Panc1 (cell line): ENCODE measurements at regions not wholly inside any gene's neighbourhood (a gene's known extent, or its start where the extent isn't known, plus 50 kb on each side); places are given as distances from the start of the nearest gene placed in this dataset.

ENCODE experiments used
- ATAC-seq: fragments of 200-7000 bp; cut with Tn5 transposase; 2 replicates; pipeline ENCODE4 v1.9.1; 2020; ENCODE audit warnings: mild to moderate bottlenecking, moderate library complexity
- BruUV-seq: library from RNA; stranded (reverse); fragments of 400-500 nt; replicated peaks from 2 replicates; lab custom pipeline; 2021; lab: Mats Ljungman, UMichigan
- CTCF ChIA-PET: fragments of 300-600 bp; sonication (Branson Sonifier 250); formaldehyde crosslinking; loops from one replicate; lab custom pipeline; 2022; ENCODE audit warnings: antibody characterized with exemption; lab: Charles Lee
- POLR2A ChIA-PET: fragments of 300-600 bp; sonication (Branson Sonifier 250); formaldehyde crosslinking; loops from one replicate; lab custom pipeline; 2022; ENCODE audit warnings: antibody characterized with exemption; lab: Charles Lee
- DNase-seq: peaks from one replicate; pipeline ENCODE4 v3.0.0-alpha.2; 2010; ENCODE audit warnings: low read depth, low spot score
- H3K27ac ChIP-seq: 2 replicates; pipeline ENCODE4 v1.5.1; 2011; ENCODE audit warnings: mild to moderate bottlenecking, low read length, inconsistent platforms
- H3K27me3 ChIP-seq: fragments of 200-500 bp; sonication (Bioruptor generic); 2 replicates; pipeline ENCODE4 v1.6.0; 2014; ENCODE audit warnings: low read length, inconsistent platforms; ENCODE audit not compliant: control insufficient read depth, insufficient read depth
- H3K36me3 ChIP-seq: fragments of 200-500 bp; sonication (Bioruptor generic); 2 replicates; pipeline ENCODE4 v1.5.1; 2014; ENCODE audit warnings: inconsistent platforms, mild to moderate bottlenecking, low read length, moderate library complexity; ENCODE audit not compliant: control insufficient read depth, insufficient read depth
- H3K4me1 ChIP-seq: 2 replicates; pipeline ENCODE4 v1.5.1; 2011; ENCODE audit warnings: inconsistent platforms, mild to moderate bottlenecking, low read length, moderate library complexity; ENCODE audit not compliant: control insufficient read depth, insufficient read depth
- H3K4me3 ChIP-seq, 2 experiments: 2 replicates each; pipeline ENCODE4 v1.5.1; 2011 to 2012; ENCODE audit warnings: low read depth in 2 of 2, low read length in 2 of 2, mild to moderate bottlenecking in 2 of 2, inconsistent platforms in 1 of 2, moderate library complexity in 1 of 2
- H3K9me3 ChIP-seq: fragments of 200-500 bp; sonication (Bioruptor generic); 2 replicates; pipeline ENCODE4 v1.5.1; 2014; ENCODE audit warnings: low read depth, mild to moderate bottlenecking, inconsistent platforms, low read length, moderate library complexity; ENCODE audit not compliant: control insufficient read depth, insufficient read depth
- POLR2AphosphoS5 ChIP-seq: IDR thresholded peaks from 2 replicates; pipeline ENCODE4 v1.6.1; 2012; ENCODE audit warnings: mild to moderate bottlenecking, low read depth, low read length, moderate library complexity
- REST ChIP-seq, 2 experiments: IDR thresholded peaks; 2 replicates each; pipeline ENCODE4 v1.6.1; 2011 to 2012; ENCODE audit warnings: low read depth in 2 of 2, control low read depth in 1 of 2, low read length in 1 of 2, mild to moderate bottlenecking in 1 of 2, moderate library complexity in 1 of 2; ENCODE audit not compliant: insufficient read depth in 1 of 2
- SIN3A ChIP-seq: IDR thresholded peaks from 2 replicates; pipeline ENCODE4 v1.6.1; 2012; ENCODE audit warnings: low read depth, mild to moderate bottlenecking, low read length, moderate library complexity, borderline replicate concordance; ENCODE audit not compliant: insufficient read depth
- TCF7L2 ChIP-seq: IDR thresholded peaks from 2 replicates; pipeline ENCODE4 v1.6.1; 2011; ENCODE audit warnings: mild to moderate bottlenecking, low read depth, low read length, inconsistent platforms
- in situ Hi-C: cut with HindIII; loops from 2 replicates; pipeline ENCODE4 v1.10.0; 2016; ENCODE audit warnings: low sequenced_read_pairs, low pct_unique_long_range_greater_than_20kb
- intact Hi-C: fragments of 100-400 bp; cut with micrococcal nuclease; formaldehyde crosslinking; loops from one replicate; pipeline ENCODE4 v1.10.0; 2022; ENCODE audit not compliant: unreplicated experiment
- TF ChIP-seq, protein P1 (sequence below): fragments of 450-650 bp; IDR thresholded peaks from 2 replicates; pipeline ENCODE4 v1.5.1; 2017; ENCODE audit warnings: mild to moderate bottlenecking

DNA sequence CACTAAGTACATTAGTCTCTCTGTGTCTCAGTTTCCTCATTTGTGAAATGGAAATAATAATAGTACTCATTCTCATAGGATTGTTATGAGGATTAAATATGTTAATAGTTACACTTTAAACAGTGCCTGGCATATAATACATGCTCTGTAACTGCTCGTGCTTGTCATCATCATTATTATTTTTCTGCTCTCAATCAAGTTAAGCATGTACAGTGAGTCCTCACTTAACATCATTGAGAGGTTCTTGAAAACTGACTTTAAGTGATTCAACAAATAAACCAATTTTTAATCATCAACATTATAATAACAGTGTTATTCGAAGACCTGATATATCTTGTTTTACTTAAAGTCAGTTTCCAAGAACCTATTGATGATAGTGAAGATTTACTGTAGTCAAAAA, 322.3 kb downstream of the ZFHX3 start:
- no TSS peak for BruUV-seq
- DNase-seq (no peak), ATAC-seq (no peak)
- POLR2A ChIA-PET: interaction anchor here (0.6 kb wide), 1 partner anchor 226 kb away, joined by 3 read pairs; no protein-coding TSS in a partner anchor
- CTCF ChIA-PET: no interaction called here
- Histone ChIP-seq H3K9me3 (no peaks in the 10 kb centered on the region), H3K36me3 (no peaks in the 10 kb centered on the region), H3K4me3 (no peak overlapping the region), H3K27ac (no peak overlapping the region), H3K27me3 (no peaks in the 10 kb centered on the region), H3K4me1 (no peaks in the 10 kb centered on the region)
- intact Hi-C loops: no loop called here
- TF ChIP-seq SIN3A (no peak), POLR2AphosphoS5 (no peak), REST (IDR thresholded peaks at IDR 0.05; ENCODE audit: insufficient read depth in 1 of 2, low read depth in 2 of 2, low read length in 1 of 2) (no peak), TCF7L2 (no peak)
- TF ChIP-seq, protein P1, sequence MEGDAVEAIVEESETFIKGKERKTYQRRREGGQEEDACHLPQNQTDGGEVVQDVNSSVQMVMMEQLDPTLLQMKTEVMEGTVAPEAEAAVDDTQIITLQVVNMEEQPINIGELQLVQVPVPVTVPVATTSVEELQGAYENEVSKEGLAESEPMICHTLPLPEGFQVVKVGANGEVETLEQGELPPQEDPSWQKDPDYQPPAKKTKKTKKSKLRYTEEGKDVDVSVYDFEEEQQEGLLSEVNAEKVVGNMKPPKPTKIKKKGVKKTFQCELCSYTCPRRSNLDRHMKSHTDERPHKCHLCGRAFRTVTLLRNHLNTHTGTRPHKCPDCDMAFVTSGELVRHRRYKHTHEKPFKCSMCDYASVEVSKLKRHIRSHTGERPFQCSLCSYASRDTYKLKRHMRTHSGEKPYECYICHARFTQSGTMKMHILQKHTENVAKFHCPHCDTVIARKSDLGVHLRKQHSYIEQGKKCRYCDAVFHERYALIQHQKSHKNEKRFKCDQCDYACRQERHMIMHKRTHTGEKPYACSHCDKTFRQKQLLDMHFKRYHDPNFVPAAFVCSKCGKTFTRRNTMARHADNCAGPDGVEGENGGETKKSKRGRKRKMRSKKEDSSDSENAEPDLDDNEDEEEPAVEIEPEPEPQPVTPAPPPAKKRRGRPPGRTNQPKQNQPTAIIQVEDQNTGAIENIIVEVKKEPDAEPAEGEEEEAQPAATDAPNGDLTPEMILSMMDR: no peak
- in situ Hi-C loops: no loop called here

GRCh38 chr16:72723781-72724180, 324.1 kb downstream of the ZFHX3 start:
- Histone ChIP-seq H3K9me3 (no peaks in the 10 kb centered on the region), H3K4me3 (no peak overlapping the region), H3K4me1 (no peaks in the 10 kb centered on the region), H3K27ac (no peak overlapping the region), H3K27me3 (no peaks in the 10 kb centered on the region), H3K36me3 (no peaks in the 10 kb centered on the region)
- CTCF ChIA-PET: interaction anchor here (0.5 kb wide), 1 partner anchor 429 kb away, joined by 13 read pairs; no protein-coding TSS in a partner anchor
- POLR2A ChIA-PET: no interaction called here
- DNase-seq: no peak
- in situ Hi-C loops: no loop called here
- no peak for ATAC-seq
- BruUV-seq: no TSS peak
- TF ChIP-seq POLR2AphosphoS5 (no peak), SIN3A (no peak), REST (IDR thresholded peaks at IDR 0.05; ENCODE audit: insufficient read depth in 1 of 2, low read depth in 2 of 2, low read length in 1 of 2) (no peak), TCF7L2 (no peak)
- TF ChIP-seq, protein P1: no peak
- intact Hi-C loops: no loop called here
